NCI-H1092 treated with DMSO at 0.1 percent for 48 hours (cell line): ENCODE measurements at regions not wholly inside any gene's neighbourhood (a gene's known extent, or its start where the extent isn't known, plus 50 kb on each side); places are given as distances from the start of the nearest gene placed in this dataset.

Experiments
- DNase-seq: peaks from one replicate; lab custom pipeline; 2025; lab: John Stamatoyannopoulos, UW

GRCh38 chr3:13227315-13228165 is 154.3 kb upstream of the IQSEC1 start:
- no peak for DNase-seq

- no peak for DNase-seq
Observed at GRCh38 chr3:13224967-13225366, 151.7 kb upstream of the IQSEC1 start.

- DNase-seq: no peak
Observed at GRCh38 chr3:13223574-13224237, 150.5 kb upstream of the IQSEC1 start.

- DNase-seq: no peak
Observed at GRCh38 chr3:13222891-13223573, 149.8 kb upstream of the IQSEC1 start.

- no peak for DNase-seq
Observed at GRCh38 chr3:13222131-13222530, 148.9 kb upstream of the IQSEC1 start.

GRCh38 chr3:13221491-13222061 is 148.3 kb upstream of the IQSEC1 start:
- DNase-seq: no peak

- no peak for DNase-seq
Observed at GRCh38 chr3:13220991-13221390, 147.8 kb upstream of the IQSEC1 start.

GRCh38 chr3:13219902-13220296 is 146.7 kb upstream of the IQSEC1 start:
- DNase-seq: no peak

GRCh38 chr3:13219077-13219901 is 146.1 kb upstream of the IQSEC1 start:
- no peak for DNase-seq

- DNase-seq: no peak
Observed at GRCh38 chr3:13218541-13218908, 145.3 kb upstream of the IQSEC1 start.

- no peak for DNase-seq
Observed at GRCh38 chr3:13217736-13218540, 144.7 kb upstream of the IQSEC1 start.

- DNase-seq: no peak
Observed at GRCh38 chr3:13217253-13217652, 144.0 kb upstream of the IQSEC1 start.

- DNase-seq: no peak
Observed at GRCh38 chr3:13215940-13216546, 142.8 kb upstream of the IQSEC1 start.

- peak; percentile 50 for DNase-seq
Observed at GRCh38 chr3:13214847-13215472, 141.7 kb upstream of the IQSEC1 start.

GRCh38 chr3:13213911-13214846 is 140.9 kb upstream of the IQSEC1 start:
- DNase-seq: no peak

GRCh38 chr3:13213490-13213889 is 140.3 kb upstream of the IQSEC1 start:
- DNase-seq: no peak

GRCh38 chr3:13211605-13212210 is 138.5 kb upstream of the IQSEC1 start:
- no peak for DNase-seq

- DNase-seq: no peak
Observed at GRCh38 chr3:13210221-13210975, 137.2 kb upstream of the IQSEC1 start.
